Testis (tissue), 2 donors: ENCODE measurements at regions not wholly inside any gene's neighbourhood (a gene's known extent, or its start where the extent isn't known, plus 50 kb on each side); places are given as distances from the start of the nearest gene placed in this dataset.

Experiments used
- CTCF ChIP-seq, 3 experiments: fragments of 450-650 bp in 2 of 3; fragments of 200-600 bp in 1 of 3; sonication (generic) in 1 of 3; IDR thresholded peaks; one replicate each; pipeline ENCODE4 v1.5.1; 2016 to 2019; ENCODE audit warnings: antibody characterized with exemption in 3 of 3, mild to moderate bottlenecking in 2 of 3, moderate library complexity in 1 of 3
- POLR2A ChIP-seq: fragments of 450-650 bp; IDR thresholded peaks from one replicate; pipeline ENCODE4 v1.6.1; 2017; ENCODE audit warnings: antibody characterized with exemption, mild to moderate bottlenecking, moderate library complexity

GRCh38 chr12:111283521-111283920 is 85.4 kb downstream of the PHETA1 start:
- TF ChIP-seq CTCF (IDR thresholded peaks at IDR 0.05): no peak
- TF ChIP-seq POLR2A: no peak
